Gastrocnemius medialis (tissue), 4 donors: ENCODE measurements at regions not wholly inside any gene's neighbourhood (a gene's known extent, or its start where the extent isn't known, plus 50 kb on each side); places are given as distances from the start of the nearest gene placed in this dataset.

Source experiments
- ATAC-seq, 2 donors: fragments of 150-250 bp; one replicate each; pipeline ENCODE4 v1.9.1; 2016
- DNase-seq, 2 donors: peaks; one replicate each; pipeline ENCODE4 v3.0.0-alpha.2; 2019
- H3K27ac ChIP-seq, 4 donors: fragments of 200-600 bp; sonication (generic); 1 replicate in 1 of 4; 2 replicates in 3 of 4; pipeline ENCODE4 v1.5.1; 2016 to 2018; ENCODE audit warnings: mild to moderate bottlenecking in 2 of 4, moderate library complexity in 1 of 4
- H3K27me3 ChIP-seq, 3 donors: fragments of 200-600 bp; sonication (generic) in 2 of 3; 1 replicate in 1 of 3; 2 replicates in 2 of 3; pipeline versions ENCODE4 v1.5.1 to v1.6.0; 2016 to 2019; ENCODE audit warnings: mild to moderate bottlenecking in 1 of 3, moderate library complexity in 1 of 3
- H3K36me3 ChIP-seq, 2 donors: fragments of 200-600 bp; sonication (generic) in 1 of 2; one replicate each; pipeline ENCODE4 v1.5.1; 2017 to 2018
- H3K4me1 ChIP-seq, 2 donors: fragments of 200-600 bp; sonication (generic) in 1 of 2; one replicate each; pipeline ENCODE4 v1.5.1; 2016 to 2017; ENCODE audit warnings: mild to moderate bottlenecking in 2 of 2
- H3K4me3 ChIP-seq, 4 donors: fragments of 200-600 bp; sonication (generic) in 3 of 4; 1 replicate in 1 of 4; 2 replicates in 3 of 4; pipeline ENCODE4 v1.5.1; 2016 to 2019; ENCODE audit warnings: mild to moderate bottlenecking in 2 of 4
- H3K9me3 ChIP-seq, 3 donors: fragments of 200-600 bp; sonication (generic) in 2 of 3; 1 replicate in 1 of 3; 2 replicates in 2 of 3; pipeline ENCODE4 v1.5.1; 2016 to 2019
- CTCF ChIP-seq, 5 experiments: fragments of 450-650 bp in 3 of 5; fragments of 200-600 bp in 2 of 5; sonication (generic) in 2 of 5; IDR thresholded peaks in 4 of 5; conservative IDR thresholded peaks in 1 of 5; 1 replicate in 4 of 5; 2 replicates in 1 of 5; pipeline ENCODE4 v1.5.1; 2016 to 2019; ENCODE audit warnings: antibody characterized with exemption in 5 of 5, mild to moderate bottlenecking in 3 of 5, moderate library complexity in 3 of 5
- POLR2A ChIP-seq, 2 donors: fragments of 450-650 bp; IDR thresholded peaks; one replicate each; pipeline ENCODE4 v1.6.1; 2017; ENCODE audit warnings: antibody characterized with exemption in 2 of 2, mild to moderate bottlenecking in 2 of 2, moderate library complexity in 2 of 2
- in situ Hi-C, 4 donors: fragments of 200-750 bp; cut with MboI; loops; one replicate each; pipeline versions ENCODE4 v1.15.0 to v1.8.0; 2017; ENCODE audit warnings: low sequenced_read_pairs in 4 of 4
- intact Hi-C: fragments of 100-400 bp; cut with DNase I; formaldehyde crosslinking; loops from one replicate; pipeline ENCODE4 v1.15.1; 2023; ENCODE audit warnings: low total_unique reads

GRCh38 chr11:15906481-15907035, 449.8 kb downstream of the SOX6 start:
- Histone ChIP-seq H3K27me3 (no peaks in the 10 kb centered on the region), H3K9me3 (no peaks in the 10 kb centered on the region), H3K36me3 (no peaks in the 10 kb centered on the region), H3K4me3 (no peak overlapping the region), H3K27ac (no peak overlapping the region), H3K4me1 (no peaks in the 10 kb centered on the region)
- intact Hi-C loops: no loop called here
- no peak for TF ChIP-seq POLR2A (IDR thresholded peaks at IDR 0.05)
- TF ChIP-seq CTCF (IDR thresholded peaks at IDR 0.05 in 4 of 5, conservative IDR thresholded peaks at IDR 0.05 in 1 of 5): no peak
- DNase-seq (no peak), ATAC-seq (no peak)
- in situ Hi-C loops: no loop called here

- no peak overlapping the region for H3K4me3 ChIP-seq
- in situ Hi-C loops (no loop called here), intact Hi-C loops (no loop called here)
- no peaks in the 10 kb centered on the region for H3K9me3 ChIP-seq
- no peaks in the 10 kb centered on the region for H3K4me1 ChIP-seq
- no peak for TF ChIP-seq CTCF (IDR thresholded peaks at IDR 0.05 in 4 of 5, conservative IDR thresholded peaks at IDR 0.05 in 1 of 5)
- TF ChIP-seq POLR2A (IDR thresholded peaks at IDR 0.05): no peak
- H3K27ac ChIP-seq: no peak overlapping the region
- no peaks in the 10 kb centered on the region for H3K27me3 ChIP-seq
- no peaks in the 10 kb centered on the region for H3K36me3 ChIP-seq
- ATAC-seq (no peak), DNase-seq (no peak)
Measured at GRCh38 chr11:15907806-15908205, 448.5 kb downstream of the SOX6 start.

GRCh38 chr11:15909937-15910598, 446.3 kb downstream of the SOX6 start:
- no peak for ATAC-seq
- Histone ChIP-seq H3K36me3 (no peaks in the 10 kb centered on the region), H3K27me3 (no peaks in the 10 kb centered on the region), H3K4me3 (no peak overlapping the region), H3K4me1 (no peaks in the 10 kb centered on the region), H3K27ac (no peak overlapping the region), H3K9me3 (no peaks in the 10 kb centered on the region)
- DNase-seq: no peak
- no peak for TF ChIP-seq POLR2A (IDR thresholded peaks at IDR 0.05)
- no peak for TF ChIP-seq CTCF (IDR thresholded peaks at IDR 0.05 in 4 of 5, conservative IDR thresholded peaks at IDR 0.05 in 1 of 5)
- in situ Hi-C loops (no loop called here), intact Hi-C loops (no loop called here)

GRCh38 chr11:15910761-15911160, 445.6 kb downstream of the SOX6 start:
- no peaks in the 10 kb centered on the region for H3K4me1 ChIP-seq
- no peak overlapping the region for H3K27ac ChIP-seq
- intact Hi-C loops (no loop called here), in situ Hi-C loops (no loop called here)
- TF ChIP-seq POLR2A (IDR thresholded peaks at IDR 0.05) (no peak), CTCF (IDR thresholded peaks at IDR 0.05 in 4 of 5, conservative IDR thresholded peaks at IDR 0.05 in 1 of 5) (no peak)
- no peaks in the 10 kb centered on the region for H3K9me3 ChIP-seq
- ATAC-seq: no peak
- no peak overlapping the region for H3K4me3 ChIP-seq
- H3K27me3 ChIP-seq: no peaks in the 10 kb centered on the region
- no peaks in the 10 kb centered on the region for H3K36me3 ChIP-seq
- no peak for DNase-seq
